GM21447 (cell line): ENCODE measurements at regions not wholly inside any gene's neighbourhood (a gene's known extent, or its start where the extent isn't known, plus 50 kb on each side); places are given as distances from the start of the nearest gene placed in this dataset.

Experiments used
- ATAC-seq: cut with Tn5 transposase; IDR thresholded peaks from one replicate; pipeline ENCODE4 v1.9.1; 2021; ENCODE audit not compliant: unreplicated experiment

- ATAC-seq: no peak
Observed at GRCh38 chr6:149212206-149212605, 105.3 kb upstream of the TAB2 start.

- peak; percentile 28 for ATAC-seq
Observed at GRCh38 chr6:149212892-149213801, 104.4 kb upstream of the TAB2 start.

- ATAC-seq: no peak
Observed at GRCh38 chr6:149213829-149214228, 103.7 kb upstream of the TAB2 start.

GRCh38 chr6:149216459-149216858 is 101.1 kb upstream of the TAB2 start:
- no peak for ATAC-seq

GRCh38 chr6:149217466-149217888 is 100.0 kb upstream of the TAB2 start:
- peak; percentile 72 for ATAC-seq

GRCh38 chr6:149218471-149218870 is 99.0 kb upstream of the TAB2 start:
- no peak for ATAC-seq

GRCh38 chr6:149218915-149219314 is 98.6 kb upstream of the TAB2 start:
- ATAC-seq: no peak

- ATAC-seq: no peak
Observed at GRCh38 chr6:149220882-149221773, 96.4 kb upstream of the TAB2 start.

- ATAC-seq: no peak
Observed at GRCh38 chr6:149221774-149222070, 95.8 kb upstream of the TAB2 start.

GRCh38 chr6:149223120-149223903 is 94.2 kb upstream of the TAB2 start:
- ATAC-seq: no peak

- ATAC-seq: no peak
Observed at GRCh38 chr6:149223904-149224351, 93.6 kb upstream of the TAB2 start.

GRCh38 chr6:149224399-149224798 is 93.1 kb upstream of the TAB2 start:
- ATAC-seq: no peak

GRCh38 chr6:149225370-149225769 is 92.1 kb upstream of the TAB2 start:
- ATAC-seq: no peak

- no peak for ATAC-seq
Observed at GRCh38 chr6:149225946-149226345, 91.6 kb upstream of the TAB2 start.

- no peak for ATAC-seq
Observed at GRCh38 chr6:149227796-149228195, 89.7 kb upstream of the TAB2 start.

GRCh38 chr6:149228311-149228955 is 89.1 kb upstream of the TAB2 start:
- ATAC-seq: no peak

GRCh38 chr6:149229096-149229495 is 88.4 kb upstream of the TAB2 start:
- no peak for ATAC-seq

- ATAC-seq: no peak
Observed at GRCh38 chr6:149230712-149231460, 86.6 kb upstream of the TAB2 start.

GRCh38 chr6:149231778-149232177 is 85.7 kb upstream of the TAB2 start:
- no peak for ATAC-seq
